Right atrium auricular region (tissue), 2 donors: ENCODE measurements at regions not wholly inside any gene's neighbourhood (a gene's known extent, or its start where the extent isn't known, plus 50 kb on each side); places are given as distances from the start of the nearest gene placed in this dataset.

ENCODE experiments used
- DNase-seq: peaks from one replicate; pipeline ENCODE4 v3.0.0-alpha.2; 2019; ENCODE audit warnings: low spot score
- H3K27ac ChIP-seq, 2 donors: fragments of 200-600 bp; sonication (generic); 1 replicate in 1 of 2; 2 replicates in 1 of 2; pipeline ENCODE4 v1.5.1; 2016 to 2019
- H3K27me3 ChIP-seq, 2 donors: fragments of 200-600 bp; sonication (generic); one replicate each; pipeline versions ENCODE4 v1.5.1 to v1.6.0; 2017 to 2019
- H3K36me3 ChIP-seq: fragments of 200-600 bp; sonication (generic); one replicate; pipeline ENCODE4 v1.5.1; 2016
- H3K4me1 ChIP-seq, 2 donors: fragments of 200-600 bp; sonication (generic); one replicate each; pipeline versions ENCODE4 v1.5.1 to v1.6.0; 2017 to 2019
- H3K4me3 ChIP-seq, 2 donors: fragments of 200-600 bp; sonication (generic); 1 replicate in 1 of 2; 2 replicates in 1 of 2; pipeline ENCODE4 v1.5.1; 2017 to 2019; ENCODE audit warnings: mild to moderate bottlenecking in 1 of 2, moderate library complexity in 1 of 2
- H3K9me3 ChIP-seq, 2 donors: fragments of 200-600 bp; sonication (generic); one replicate each; pipeline ENCODE4 v1.5.1; 2019
- TF ChIP-seq, protein P1 (sequence below), 2 donors: fragments of 200-600 bp; sonication (generic); IDR thresholded peaks; one replicate each; pipeline ENCODE4 v1.5.1; 2019; ENCODE audit warnings: antibody characterized with exemption in 2 of 2

DNA sequence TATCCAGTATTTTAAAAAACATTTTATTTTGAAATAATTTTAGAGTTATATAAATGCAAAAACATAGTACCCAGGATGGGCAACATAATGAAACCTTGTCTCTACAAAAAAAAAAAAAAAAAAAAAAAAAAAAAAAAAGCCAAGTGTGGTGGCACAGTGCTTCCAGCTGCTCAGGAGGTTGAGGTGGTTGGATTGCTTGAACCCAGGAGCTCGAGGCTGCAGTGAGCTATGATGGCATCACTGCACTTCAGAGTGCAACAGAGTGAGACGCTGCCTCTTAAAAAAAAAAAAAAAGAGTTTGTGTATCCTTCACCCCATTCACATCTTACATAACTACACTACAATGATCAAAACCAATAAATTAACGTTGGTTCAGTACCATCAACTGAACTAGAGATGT lies 115.6 kb upstream of the KIF26B start:
- Histone ChIP-seq H3K27me3 (no peaks in the 10 kb centered on the region), H3K4me3 (no peak overlapping the region), H3K36me3 (no peaks in the 10 kb centered on the region), H3K9me3 (peaks cover 0 to 5% of the 10 kb centered on the region in 2 donors), H3K4me1 (peaks cover 0 to 9% of the 10 kb centered on the region in 2 donors), H3K27ac (no peak overlapping the region)
- TF ChIP-seq, protein P1, sequence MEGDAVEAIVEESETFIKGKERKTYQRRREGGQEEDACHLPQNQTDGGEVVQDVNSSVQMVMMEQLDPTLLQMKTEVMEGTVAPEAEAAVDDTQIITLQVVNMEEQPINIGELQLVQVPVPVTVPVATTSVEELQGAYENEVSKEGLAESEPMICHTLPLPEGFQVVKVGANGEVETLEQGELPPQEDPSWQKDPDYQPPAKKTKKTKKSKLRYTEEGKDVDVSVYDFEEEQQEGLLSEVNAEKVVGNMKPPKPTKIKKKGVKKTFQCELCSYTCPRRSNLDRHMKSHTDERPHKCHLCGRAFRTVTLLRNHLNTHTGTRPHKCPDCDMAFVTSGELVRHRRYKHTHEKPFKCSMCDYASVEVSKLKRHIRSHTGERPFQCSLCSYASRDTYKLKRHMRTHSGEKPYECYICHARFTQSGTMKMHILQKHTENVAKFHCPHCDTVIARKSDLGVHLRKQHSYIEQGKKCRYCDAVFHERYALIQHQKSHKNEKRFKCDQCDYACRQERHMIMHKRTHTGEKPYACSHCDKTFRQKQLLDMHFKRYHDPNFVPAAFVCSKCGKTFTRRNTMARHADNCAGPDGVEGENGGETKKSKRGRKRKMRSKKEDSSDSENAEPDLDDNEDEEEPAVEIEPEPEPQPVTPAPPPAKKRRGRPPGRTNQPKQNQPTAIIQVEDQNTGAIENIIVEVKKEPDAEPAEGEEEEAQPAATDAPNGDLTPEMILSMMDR (IDR thresholded peaks at IDR 0.05), result no peak
- DNase-seq, result no peak

DNA sequence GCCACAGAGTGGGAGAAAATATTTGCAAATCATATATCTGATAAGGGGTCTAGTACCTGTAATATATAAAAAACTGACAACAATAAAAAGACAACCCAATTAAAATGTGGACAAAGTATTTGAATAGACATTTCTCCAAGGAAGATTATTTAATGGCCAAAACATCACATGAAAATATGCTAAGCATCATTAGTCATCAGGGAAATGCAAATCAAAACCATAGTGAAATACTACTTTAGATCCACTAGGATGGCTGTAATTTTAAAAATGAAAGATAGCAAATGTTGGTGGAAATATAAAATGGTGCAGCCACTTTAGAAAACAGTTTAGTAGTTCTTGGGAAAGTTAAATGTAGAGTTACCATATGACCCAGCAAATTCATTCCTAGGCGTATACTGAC lies 118.7 kb upstream of the KIF26B start:
- H3K9me3 ChIP-seq, result peaks cover 0 to 5% of the 10 kb centered on the region in 2 donors
- H3K27ac ChIP-seq, result no peak overlapping the region
- no peaks in the 10 kb centered on the region for H3K36me3 ChIP-seq
- H3K27me3 ChIP-seq, result no peaks in the 10 kb centered on the region
- no peak overlapping the region for H3K4me3 ChIP-seq
- TF ChIP-seq, protein P1 (IDR thresholded peaks at IDR 0.05), result no peak
- H3K4me1 ChIP-seq, result peaks cover 0 to 2% of the 10 kb centered on the region in 2 donors
- DNase-seq, result no peak

DNA sequence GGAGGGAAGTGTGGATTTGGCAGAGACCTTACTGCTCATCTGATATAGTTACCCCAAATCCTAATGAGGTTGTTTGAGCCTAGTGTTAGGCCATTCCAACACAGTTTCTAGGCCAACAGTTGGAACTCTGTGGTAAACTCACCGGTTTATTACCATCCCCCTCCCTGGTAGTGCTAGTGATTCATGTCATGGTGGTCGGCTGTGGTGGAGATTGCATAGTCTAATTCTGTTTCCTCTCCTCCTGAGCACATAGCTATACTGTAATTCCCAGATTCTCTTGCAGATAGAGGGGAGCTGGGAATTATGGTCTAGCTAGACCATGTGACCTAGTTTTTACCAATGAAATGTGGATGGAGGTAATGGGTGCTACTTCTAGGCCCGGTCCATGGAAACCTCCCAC lies 123.7 kb upstream of the KIF26B start:
- DNase-seq, result no peak
- Histone ChIP-seq H3K27me3 (no peaks in the 10 kb centered on the region), H3K4me3 (no peak overlapping the region), H3K4me1 (no peaks in the 10 kb centered on the region), H3K36me3 (no peaks in the 10 kb centered on the region), H3K9me3 (no peaks in the 10 kb centered on the region), H3K27ac (no peak overlapping the region)
- TF ChIP-seq, protein P1 (IDR thresholded peaks at IDR 0.05), result no peak

DNA sequence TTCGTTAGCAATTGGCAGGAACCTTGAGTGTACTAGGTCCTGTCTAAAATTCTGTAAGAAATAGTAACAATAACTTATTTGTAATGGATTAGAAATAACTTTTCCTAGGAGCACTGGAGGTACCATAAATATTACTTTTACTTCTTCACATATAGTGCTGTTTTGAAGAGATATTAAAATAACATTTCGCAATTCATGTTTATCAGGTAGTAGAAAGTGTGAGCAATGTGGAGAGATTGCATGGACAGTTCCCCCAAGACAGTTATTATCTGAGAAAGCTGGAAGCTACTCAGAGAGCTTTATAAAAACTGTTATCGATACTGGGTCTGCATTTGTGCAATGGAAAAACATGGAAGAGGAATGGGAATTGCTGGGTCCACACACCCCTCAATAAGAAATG lies 128.5 kb upstream of the KIF26B start:
- TF ChIP-seq, protein P1 (IDR thresholded peaks at IDR 0.05), result no peak
- Histone ChIP-seq H3K36me3 (no peaks in the 10 kb centered on the region), H3K9me3 (no peaks in the 10 kb centered on the region), H3K27ac (no peak overlapping the region), H3K27me3 (no peaks in the 10 kb centered on the region), H3K4me3 (no peak overlapping the region), H3K4me1 (no peaks in the 10 kb centered on the region)
- DNase-seq, result no peak

DNA sequence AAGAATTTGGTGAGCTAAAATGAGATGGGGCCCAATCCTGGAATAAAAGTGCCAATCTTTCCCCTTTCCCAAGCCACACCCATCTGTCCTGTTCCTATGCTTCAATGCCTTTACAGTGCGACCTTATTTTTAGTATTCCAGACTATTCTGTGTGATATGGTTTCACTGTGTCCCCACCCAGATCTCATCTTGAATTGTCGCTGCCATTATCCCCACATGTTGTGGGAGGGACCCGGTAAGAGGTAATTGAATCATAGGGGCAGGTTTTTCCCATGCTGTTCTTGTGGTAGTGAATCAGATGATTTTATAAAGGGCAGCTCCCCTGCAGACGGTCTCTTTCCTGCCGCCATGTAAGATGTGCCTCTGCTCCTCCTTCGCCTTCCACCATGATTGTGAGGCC lies 129.3 kb upstream of the KIF26B start:
- Histone ChIP-seq H3K4me3 (no peak overlapping the region), H3K36me3 (no peaks in the 10 kb centered on the region), H3K27me3 (no peaks in the 10 kb centered on the region), H3K27ac (no peak overlapping the region), H3K9me3 (no peaks in the 10 kb centered on the region), H3K4me1 (no peaks in the 10 kb centered on the region)
- no peak for DNase-seq
- TF ChIP-seq, protein P1 (IDR thresholded peaks at IDR 0.05), result no peak

DNA sequence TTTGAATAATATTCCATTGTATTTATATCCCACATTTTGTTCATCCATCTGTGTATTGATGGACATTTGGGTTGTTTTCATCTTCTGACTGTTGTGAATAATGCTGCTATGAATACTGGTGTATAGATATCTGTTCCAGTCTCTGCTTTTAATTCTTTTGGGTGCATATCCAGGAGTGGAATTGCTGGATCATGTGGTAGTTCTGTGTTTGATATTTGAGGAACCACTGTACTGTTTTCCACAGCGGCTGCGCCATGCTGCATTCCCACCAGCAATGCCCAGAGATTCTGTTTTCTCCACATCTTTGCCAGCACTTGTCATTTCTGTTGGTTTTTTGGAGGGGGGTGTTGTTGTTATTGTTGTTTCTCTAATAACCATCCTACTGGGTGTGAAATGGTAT lies 131.6 kb upstream of the KIF26B start:
- no peaks in the 10 kb centered on the region for H3K9me3 ChIP-seq
- H3K36me3 ChIP-seq, result no peaks in the 10 kb centered on the region
- H3K27me3 ChIP-seq, result no peaks in the 10 kb centered on the region
- no peak overlapping the region for H3K27ac ChIP-seq
- TF ChIP-seq, protein P1 (IDR thresholded peaks at IDR 0.05), result no peak
- no peak overlapping the region for H3K4me3 ChIP-seq
- peaks cover 0 to 5% of the 10 kb centered on the region in 2 donors for H3K4me1 ChIP-seq
- no peak for DNase-seq
